AG04449 (cell line): ENCODE measurements at regions not wholly inside any gene's neighbourhood (a gene's known extent, or its start where the extent isn't known, plus 50 kb on each side); places are given as distances from the start of the nearest gene placed in this dataset.

Experiments used
- CTCF ChIA-PET: fragments of 350-600 bp; formaldehyde crosslinking; extraction: SDS; loops from one replicate; lab custom pipeline; 2021; ENCODE audit warnings: antibody characterized with exemption; lab: Yijun Ruan, JAX
- POLR2A ChIA-PET: fragments of 400-600, 350-600 bp; formaldehyde crosslinking; extraction: SDS; loops from one replicate; lab custom pipeline; 2020; ENCODE audit warnings: antibody characterized with exemption, inconsistent platforms; lab: Yijun Ruan, JAX
- DNase-seq: peaks from one replicate; pipeline ENCODE4 v3.0.0-alpha.2; 2010; ENCODE audit warnings: low read depth, low spot score
- H3K4me3 ChIP-seq: 2 replicates; pipeline ENCODE4 v1.5.1; 2011; ENCODE audit warnings: low read depth, mild to moderate bottlenecking, control low read depth, low read length
- CTCF ChIP-seq: IDR thresholded peaks from one replicate; pipeline ENCODE4 v1.5.1; 2011; ENCODE audit warnings: mild to moderate bottlenecking, moderate library complexity, low read length, control low read depth, inconsistent platforms; ENCODE audit not compliant: insufficient read depth; ENCODE audit errors: missing control alignments

GRCh38 chr11:32008880-32009551 is 81.9 kb upstream of the RCN1 start:
- TF ChIP-seq CTCF, result no peak
- DNase-seq, result no peak
- H3K4me3 ChIP-seq, result no peak overlapping the region
- ChIA-PET POLR2A (no interaction called here), CTCF (interaction anchor here (1.0 to 4.3 kb wide), 6 partner anchors 16 to 613 kb away, joined by 3 to 23 read pairs (median 4); no protein-coding TSS in a partner anchor)

- DNase-seq, result peak; percentile 5
- no peak overlapping the region for H3K4me3 ChIP-seq
- TF ChIP-seq CTCF, result peak; percentile 80
- ChIA-PET POLR2A (no interaction called here), CTCF (interaction anchor here (0.6 to 4.3 kb wide), 31 partner anchors 9 to 621 kb away, joined by 3 to 23 read pairs (median 4); no protein-coding TSS in a partner anchor)
These were observed 84.0 kb upstream of the RCN1 start for GRCh38 chr11:32006799-32007388.

- no peak for TF ChIP-seq CTCF
- POLR2A ChIA-PET, result no interaction called here
- CTCF ChIA-PET, result interaction anchor here (0.6 to 4.3 kb wide), 10 partner anchors 9 to 610 kb away, joined by 3 to 23 read pairs (median 6); no protein-coding TSS in a partner anchor
- no peak for DNase-seq
- no peak overlapping the region for H3K4me3 ChIP-seq
These were observed 85.0 kb upstream of the RCN1 start for GRCh38 chr11:32005786-32006416.

GRCh38 chr11:32003335-32003734 is 87.5 kb upstream of the RCN1 start:
- ChIA-PET CTCF (interaction anchor here (0.8 to 2.2 kb wide), 7 partner anchors 8 to 519 kb away, joined by 3 to 8 read pairs (median 3); no protein-coding TSS in a partner anchor), POLR2A (no interaction called here)
- no peak for TF ChIP-seq CTCF
- no peak for DNase-seq
- H3K4me3 ChIP-seq, result no peak overlapping the region

- TF ChIP-seq CTCF, result no peak
- CTCF ChIA-PET, result interaction anchor here (1.2 to 2.2 kb wide), 4 partner anchors 8 to 174 kb away, joined by 3 to 8 read pairs (median 4); no protein-coding TSS in a partner anchor
- no peak overlapping the region for H3K4me3 ChIP-seq
- DNase-seq, result no peak
- POLR2A ChIA-PET, result no interaction called here
These were observed 88.6 kb upstream of the RCN1 start for GRCh38 chr11:32002311-32002710.

- CTCF ChIA-PET, result interaction anchor here (1.5 to 1.9 kb wide), 3 partner anchors 9 to 55 kb away, joined by 4 to 7 read pairs (median 6); no protein-coding TSS in a partner anchor
- H3K4me3 ChIP-seq, result no peak overlapping the region
- no peak for DNase-seq
- POLR2A ChIA-PET, result no interaction called here
- TF ChIP-seq CTCF, result no peak
These were observed 92.9 kb upstream of the RCN1 start for GRCh38 chr11:31997955-31998354.
